GM12878 (cell line): ENCODE measurements at regions not wholly inside any gene's neighbourhood (a gene's known extent, or its start where the extent isn't known, plus 50 kb on each side); places are given as distances from the start of the nearest gene placed in this dataset.

Source experiments
- ATAC-seq: fragments of 200-7000 bp; cut with Tn5 transposase; 3 replicates; pipeline ENCODE4 v1.9.1; 2020; ENCODE audit warnings: mild to moderate bottlenecking, moderate library complexity
- BruUV-seq: library from RNA; stranded (reverse); fragments of 400-500 nt; replicated peaks from 2 replicates; lab custom pipeline; 2021; lab: Mats Ljungman, UMichigan
- CTCF ChIA-PET: fragments of 300-600 bp; sonication (Branson Sonifier 250); formaldehyde crosslinking; extraction: SDS; loops from one replicate; lab custom pipeline; 2021; ENCODE audit warnings: inconsistent platforms; lab: Yijun Ruan, JAX
- POLR2A ChIA-PET: fragments of 350-600 bp; formaldehyde crosslinking; extraction: SDS; loops from one replicate; lab custom pipeline; 2021; ENCODE audit warnings: inconsistent platforms; lab: Charles Lee
- RAD21 ChIA-PET: fragments of 300-600 bp; sonication (Branson Sonifier 250); formaldehyde crosslinking; loops from one replicate; lab custom pipeline; 2023; ENCODE audit warnings: antibody characterized with exemption; ENCODE audit not compliant: unreplicated experiment; lab: Charles Lee
- SMC1A ChIA-PET: fragments of 300-600 bp; sonication (Branson Sonifier 250); formaldehyde crosslinking; loops from one replicate; lab custom pipeline; 2023; ENCODE audit not compliant: unreplicated experiment, uncharacterized antibody; lab: Charles Lee
- DNase-seq: peaks from one replicate; pipeline ENCODE4 v3.0.0-alpha.2; 2011; ENCODE audit warnings: low read depth, low spot score
- FAIRE-seq: peaks from 3 replicates; lab custom pipeline; 2011; peaks lifted over from hg19 to GRCh38; lab: Jason Lieb, UNC
- H2AFZ ChIP-seq: 2 replicates; pipeline ENCODE4 v1.6.0; 2011; ENCODE audit warnings: low read depth, low read length, control low read depth; ENCODE audit not compliant: control insufficient read depth
- H3K27ac ChIP-seq: 2 replicates; pipeline ENCODE4 v1.5.1; 2011; ENCODE audit warnings: control low read depth; ENCODE audit not compliant: control insufficient read depth, insufficient read depth
- H3K27me3 ChIP-seq, 2 experiments: replicated peaks in 1 of 2; 2 replicates each; pipeline versions ENCODE4 v1.6.0 to v1.6.1; 2011; ENCODE audit warnings: low read length in 1 of 2; ENCODE audit not compliant: control insufficient read depth in 2 of 2, insufficient read depth in 2 of 2
- H3K36me3 ChIP-seq, 2 experiments: 2 replicates each; pipeline ENCODE4 v1.5.1; 2011; ENCODE audit warnings: low read length in 1 of 2; ENCODE audit not compliant: control insufficient read depth in 2 of 2, insufficient read depth in 2 of 2
- H3K4me1 ChIP-seq: 2 replicates; pipeline ENCODE4 v1.6.1; 2011; ENCODE audit warnings: mild to moderate bottlenecking, low read length, moderate library complexity, mixed read lengths; ENCODE audit not compliant: control insufficient read depth, insufficient read depth
- H3K4me2 ChIP-seq: 2 replicates; pipeline ENCODE4 v1.6.0; 2011; ENCODE audit warnings: control low read depth; ENCODE audit not compliant: control insufficient read depth, insufficient read depth
- H3K4me3 ChIP-seq: fragments of 200-600 bp; sonication (generic); 2 replicates; pipeline ENCODE4 v1.5.1; 2016
- H3K79me2 ChIP-seq: 2 replicates; pipeline ENCODE4 v1.6.0; 2011; ENCODE audit warnings: low read length; ENCODE audit not compliant: control insufficient read depth, insufficient read depth
- H3K9ac ChIP-seq: 2 replicates; pipeline ENCODE4 v1.8.0; 2011; ENCODE audit warnings: low read length, control low read depth, mixed read lengths; ENCODE audit not compliant: control insufficient read depth, insufficient read depth
- H3K9me3 ChIP-seq: replicated peaks from 3 replicates; pipeline ENCODE4 v1.5.1; 2011; ENCODE audit warnings: mild to moderate bottlenecking, low read length; ENCODE audit not compliant: control insufficient read depth, insufficient read depth
- H4K20me1 ChIP-seq: 2 replicates; pipeline ENCODE4 v1.6.0; 2011; ENCODE audit not compliant: control insufficient read depth, insufficient read depth
- BACH1 ChIP-seq: fragments of 450-650 bp; IDR thresholded peaks from 2 replicates; pipeline ENCODE4 v1.6.1; 2017; ENCODE audit warnings: mild to moderate bottlenecking, borderline replicate concordance
- CREM ChIP-seq: IDR thresholded peaks from 2 replicates; pipeline ENCODE4 v1.6.1; 2014; ENCODE audit warnings: antibody characterized with exemption, low read depth
- EGR1 ChIP-seq, 2 experiments: IDR thresholded peaks; 1 replicate in 1 of 2; 2 replicates in 1 of 2; pipeline ENCODE4 v1.6.1; 2011 to 2012; ENCODE audit warnings: low read depth in 2 of 2, low read length in 2 of 2, borderline replicate concordance in 1 of 2, mild to moderate bottlenecking in 1 of 2, moderate library complexity in 1 of 2
- HDAC6 ChIP-seq: fragments of 200-600 bp; sonication (generic); IDR thresholded peaks from one replicate; pipeline ENCODE4 v1.8.0; 2017; ENCODE audit warnings: antibody characterized with exemption; ENCODE audit not compliant: unreplicated experiment
- KLF5 ChIP-seq: fragments of 450-650 bp; IDR thresholded peaks from 2 replicates; pipeline ENCODE4 v1.6.1; 2014; ENCODE audit warnings: mild to moderate bottlenecking; ENCODE audit not compliant: partially characterized antibody
- MTA3 ChIP-seq: IDR thresholded peaks from 2 replicates; pipeline ENCODE4 v1.6.1; 2012; ENCODE audit warnings: low read length, inconsistent platforms, borderline replicate concordance
- NR2F1 ChIP-seq: fragments of 450-650 bp; conservative IDR thresholded peaks from 2 replicates; pipeline ENCODE4 v1.6.1; 2017; ENCODE audit warnings: mild to moderate bottlenecking
- SIN3A ChIP-seq: IDR thresholded peaks from 2 replicates; pipeline ENCODE4 v1.6.1; 2012; ENCODE audit warnings: low read depth, low read length, improper control_type of control experiment
- SIX5 ChIP-seq: IDR thresholded peaks from 2 replicates; pipeline ENCODE4 v1.6.1; 2011; ENCODE audit warnings: mild to moderate bottlenecking, low read depth, low read length, moderate library complexity; ENCODE audit not compliant: severe bottlenecking
- SUZ12 ChIP-seq: fragments of 200-600 bp; sonication (generic); IDR thresholded peaks from one replicate; pipeline ENCODE4 v1.6.1; 2018; ENCODE audit warnings: antibody characterized with exemption, mild to moderate bottlenecking; ENCODE audit not compliant: unreplicated experiment
- ZBED1 ChIP-seq: IDR thresholded peaks from 2 replicates; pipeline ENCODE4 v1.6.1; 2016; ENCODE audit warnings: borderline replicate concordance
- ZNF687 ChIP-seq: fragments of 450-650 bp; IDR thresholded peaks from 2 replicates; pipeline ENCODE4 v1.6.1; 2017; ENCODE audit warnings: mild to moderate bottlenecking, moderate library complexity
- WGBS: methylation state at CpG from one replicate; pipeline ENCODE4 v1.1.6; 2016; ENCODE audit warnings: low lambda C conversion rate; ENCODE audit not compliant: insufficient replicate concordance, insufficient coverage; ENCODE audit errors: missing lambda C conversion rate; 5-methylcytosine and 5-hydroxymethylcytosine counted together
- in situ Hi-C: fragments of 300-500 bp; cut with MboI; formaldehyde crosslinking; loops from 9 replicates; pipeline ENCODE4 v1.14.3; 2018; ENCODE audit warnings: mixed read lengths
- intact Hi-C: fragments of 100-400 bp; cut with micrococcal nuclease; formaldehyde crosslinking; loops from one replicate; pipeline ENCODE4 v1.14.2; 2022; ENCODE audit not compliant: unreplicated experiment
- TF ChIP-seq, protein P1 (sequence below): fragments of 450-650 bp; IDR thresholded peaks from 2 replicates; pipeline ENCODE4 v1.6.1; 2016; ENCODE audit warnings: mild to moderate bottlenecking

DNA sequence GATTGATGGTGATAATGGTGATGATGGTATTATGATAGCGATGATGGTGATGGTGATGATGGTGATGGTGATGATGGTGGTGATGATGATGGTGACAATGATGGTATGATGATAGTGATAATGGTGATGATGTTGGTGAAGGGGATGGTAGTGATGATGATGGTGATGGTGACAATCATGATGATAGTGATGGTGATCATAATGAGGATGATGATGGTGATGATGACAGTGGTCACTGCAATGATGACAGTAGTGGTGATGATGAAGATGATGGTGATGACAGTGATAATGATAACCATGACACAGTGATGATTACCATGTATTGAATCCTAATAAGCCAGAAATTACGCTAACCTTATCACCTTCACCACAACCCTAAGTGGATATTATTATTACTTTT, 128.2 kb downstream of the SHANK2 start:
- no peaks in the 10 kb centered on the region for H3K4me1 ChIP-seq
- FAIRE-seq, result no peak
- in situ Hi-C loops (no loop called here), intact Hi-C loops (no loop called here)
- no peaks in the 10 kb centered on the region for H3K79me2 ChIP-seq
- TF ChIP-seq CREM, result no peak
- no peak for TF ChIP-seq SIX5
- TF ChIP-seq BACH1, result no peak
- TF ChIP-seq SIN3A, result no peak
- TF ChIP-seq SUZ12, result no peak
- no peak for TF ChIP-seq KLF5
- no peak for TF ChIP-seq NR2F1
- TF ChIP-seq ZNF687, result no peak
- TF ChIP-seq ZBED1, result no peak
- no peak for TF ChIP-seq HDAC6
- TF ChIP-seq, protein P1, sequence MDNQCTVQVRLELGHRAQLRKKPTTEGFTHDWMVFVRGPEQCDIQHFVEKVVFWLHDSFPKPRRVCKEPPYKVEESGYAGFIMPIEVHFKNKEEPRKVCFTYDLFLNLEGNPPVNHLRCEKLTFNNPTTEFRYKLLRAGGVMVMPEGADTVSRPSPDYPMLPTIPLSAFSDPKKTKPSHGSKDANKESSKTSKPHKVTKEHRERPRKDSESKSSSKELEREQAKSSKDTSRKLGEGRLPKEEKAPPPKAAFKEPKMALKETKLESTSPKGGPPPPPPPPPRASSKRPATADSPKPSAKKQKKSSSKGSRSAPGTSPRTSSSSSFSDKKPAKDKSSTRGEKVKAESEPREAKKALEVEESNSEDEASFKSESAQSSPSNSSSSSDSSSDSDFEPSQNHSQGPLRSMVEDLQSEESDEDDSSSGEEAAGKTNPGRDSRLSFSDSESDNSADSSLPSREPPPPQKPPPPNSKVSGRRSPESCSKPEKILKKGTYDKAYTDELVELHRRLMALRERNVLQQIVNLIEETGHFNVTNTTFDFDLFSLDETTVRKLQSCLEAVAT, result no peak
- no peak for TF ChIP-seq EGR1 (IDR thresholded peaks at IDR 0.05; ENCODE audit: borderline replicate concordance in 1 of 2, low read depth in 2 of 2, low read length in 2 of 2)
- no peak for TF ChIP-seq MTA3
- no peak for ATAC-seq
- H3K9ac ChIP-seq, result no peak overlapping the region
- ChIA-PET POLR2A (no interaction called here), CTCF (no interaction called here), RAD21 (no interaction called here), SMC1A (no interaction called here)
- no peak overlapping the region for H3K4me3 ChIP-seq
- DNase-seq, result no peak
- no peaks in the 10 kb centered on the region for H4K20me1 ChIP-seq
- no peak overlapping the region for H3K27ac ChIP-seq
- no peaks in the 10 kb centered on the region for H3K36me3 ChIP-seq
- no peak overlapping the region for H3K4me2 ChIP-seq
- no peaks in the 10 kb centered on the region for H3K9me3 ChIP-seq
- H2AFZ ChIP-seq, result no peak overlapping the region
- no peaks in the 10 kb centered on the region for H3K27me3 ChIP-seq
- 62% methylated on average over 2 of the region's 2 CpGs for WGBS
- no TSS peak for BruUV-seq
